OCI-LY7 (cell line): ENCODE measurements at regions not wholly inside any gene's neighbourhood (a gene's known extent, or its start where the extent isn't known, plus 50 kb on each side); places are given as distances from the start of the nearest gene placed in this dataset.

Experiments used
- BruUV-seq: library from RNA; stranded (reverse); fragments of 400-500 nt; replicated peaks from 2 replicates; lab custom pipeline; 2021; lab: Mats Ljungman, UMichigan
- CTCF ChIA-PET: fragments of 300-600 bp; sonication (Branson Sonifier 250); formaldehyde crosslinking; loops from one replicate; lab custom pipeline; 2022; ENCODE audit warnings: antibody characterized with exemption; ENCODE audit not compliant: unreplicated experiment; lab: Charles Lee
- POLR2A ChIA-PET: fragments of 300-600 bp; sonication (Branson Sonifier 250); formaldehyde crosslinking; loops from one replicate; lab custom pipeline; 2022; ENCODE audit warnings: antibody characterized with exemption; lab: Charles Lee
- DNase-seq: peaks from one replicate; pipeline ENCODE4 v3.0.0-alpha.2; 2015; ENCODE audit warnings: low spot score
- H2AFZ ChIP-seq: fragments of 200-600 bp; sonication (generic), shearing (Covaris generic); 2 replicates; pipeline ENCODE4 v1.6.1; 2014; ENCODE audit warnings: mild to moderate bottlenecking, antibody characterized with exemption, low read length, moderate library complexity
- H3K27ac ChIP-seq: fragments of 200-600 bp; sonication (generic); 2 replicates; pipeline ENCODE4 v1.5.1; 2014; ENCODE audit warnings: mixed run types, low read depth, mild to moderate bottlenecking, moderate library complexity, low read length, inconsistent platforms; ENCODE audit not compliant: poor library complexity, severe bottlenecking
- H3K36me3 ChIP-seq: fragments of 200-600 bp; sonication (generic); 2 replicates; pipeline ENCODE4 v1.6.1; 2014; ENCODE audit warnings: mild to moderate bottlenecking, antibody characterized with exemption, low read length, moderate library complexity, mixed read lengths; ENCODE audit not compliant: insufficient read depth
- H3K4me1 ChIP-seq: fragments of 200-600 bp; sonication (generic); 2 replicates; pipeline ENCODE4 v1.5.1; 2014; ENCODE audit warnings: mild to moderate bottlenecking, low read length; ENCODE audit not compliant: insufficient read depth, poor library complexity, severe bottlenecking
- H3K4me2 ChIP-seq: fragments of 200-600 bp; sonication (generic); 2 replicates; pipeline ENCODE4 v1.6.1; 2014; ENCODE audit warnings: mild to moderate bottlenecking, low read length
- H3K4me3 ChIP-seq: fragments of 200-600 bp; sonication (generic); 2 replicates; pipeline ENCODE4 v1.5.1; 2014; ENCODE audit warnings: mild to moderate bottlenecking, low read depth, low read length; ENCODE audit not compliant: poor library complexity, severe bottlenecking
- H3K79me2 ChIP-seq: fragments of 200-600 bp; sonication (generic); 2 replicates; pipeline ENCODE4 v1.6.1; 2016; ENCODE audit warnings: low read depth, mild to moderate bottlenecking, low read length, moderate library complexity, mixed read lengths; ENCODE audit not compliant: insufficient read depth
- H3K9me2 ChIP-seq: fragments of 200-600 bp; sonication (generic); 2 replicates; pipeline ENCODE4 v1.6.1; 2016; ENCODE audit warnings: mild to moderate bottlenecking, low read length, mixed read lengths; ENCODE audit not compliant: insufficient read depth
- H3K9me3 ChIP-seq: fragments of 200-600 bp; sonication (generic); 2 replicates; pipeline ENCODE4 v1.6.1; 2014; ENCODE audit warnings: mild to moderate bottlenecking, mixed run types, low read length, mixed read lengths
- H4K20me1 ChIP-seq: fragments of 200-600 bp; sonication (generic); 2 replicates; pipeline ENCODE4 v1.6.1; 2014; ENCODE audit warnings: mild to moderate bottlenecking, antibody characterized with exemption, low read length, moderate library complexity, mixed read lengths; ENCODE audit not compliant: insufficient read depth
- EZH2phosphoT487 ChIP-seq: fragments of 200-600 bp; sonication (generic); IDR thresholded peaks from 2 replicates; pipeline ENCODE4 v1.6.1; 2018; ENCODE audit warnings: low read depth, borderline replicate concordance, mild to moderate bottlenecking, mixed run types, antibody characterized with exemption, low read length, moderate library complexity, mixed read lengths
- intact Hi-C: fragments of 100-400 bp; cut with micrococcal nuclease; formaldehyde crosslinking; loops from one replicate; pipeline ENCODE4 v1.10.0; 2022; ENCODE audit not compliant: unreplicated experiment
- TF ChIP-seq, protein P1 (sequence below): fragments of 200-600 bp; sonication (generic); conservative IDR thresholded peaks from 2 replicates; pipeline ENCODE4 v1.5.1; 2014; ENCODE audit warnings: mild to moderate bottlenecking, antibody characterized with exemption, low read length, moderate library complexity, mixed read lengths

GRCh38 chr10:62662486-62662885 lies 142.0 kb upstream of the ADO start:
- POLR2A ChIA-PET, result interaction anchor here (0.6 kb wide), 1 partner anchor 177 kb away, joined by 3 read pairs; no protein-coding TSS in a partner anchor

GRCh38 chr10:62665771-62666170 lies 138.7 kb upstream of the ADO start:
- CTCF ChIA-PET, result no interaction called here
- H4K20me1 ChIP-seq, result no peaks in the 10 kb centered on the region
- H3K9me3 ChIP-seq, result no peaks in the 10 kb centered on the region
- no peaks in the 10 kb centered on the region for H3K36me3 ChIP-seq
- H3K4me2 ChIP-seq, result no peak overlapping the region
- H3K27ac ChIP-seq, result no peak overlapping the region
- H2AFZ ChIP-seq, result no peak overlapping the region
- intact Hi-C loops, result no loop called here
- TF ChIP-seq, protein P1, sequence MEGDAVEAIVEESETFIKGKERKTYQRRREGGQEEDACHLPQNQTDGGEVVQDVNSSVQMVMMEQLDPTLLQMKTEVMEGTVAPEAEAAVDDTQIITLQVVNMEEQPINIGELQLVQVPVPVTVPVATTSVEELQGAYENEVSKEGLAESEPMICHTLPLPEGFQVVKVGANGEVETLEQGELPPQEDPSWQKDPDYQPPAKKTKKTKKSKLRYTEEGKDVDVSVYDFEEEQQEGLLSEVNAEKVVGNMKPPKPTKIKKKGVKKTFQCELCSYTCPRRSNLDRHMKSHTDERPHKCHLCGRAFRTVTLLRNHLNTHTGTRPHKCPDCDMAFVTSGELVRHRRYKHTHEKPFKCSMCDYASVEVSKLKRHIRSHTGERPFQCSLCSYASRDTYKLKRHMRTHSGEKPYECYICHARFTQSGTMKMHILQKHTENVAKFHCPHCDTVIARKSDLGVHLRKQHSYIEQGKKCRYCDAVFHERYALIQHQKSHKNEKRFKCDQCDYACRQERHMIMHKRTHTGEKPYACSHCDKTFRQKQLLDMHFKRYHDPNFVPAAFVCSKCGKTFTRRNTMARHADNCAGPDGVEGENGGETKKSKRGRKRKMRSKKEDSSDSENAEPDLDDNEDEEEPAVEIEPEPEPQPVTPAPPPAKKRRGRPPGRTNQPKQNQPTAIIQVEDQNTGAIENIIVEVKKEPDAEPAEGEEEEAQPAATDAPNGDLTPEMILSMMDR, result no peak
- no peak for TF ChIP-seq EZH2phosphoT487
- no peaks in the 10 kb centered on the region for H3K79me2 ChIP-seq
- DNase-seq, result no peak
- POLR2A ChIA-PET, result interaction anchor here (0.6 kb wide), 1 partner anchor 846 kb away, joined by 5 read pairs; no protein-coding TSS in a partner anchor
- no peaks in the 10 kb centered on the region for H3K9me2 ChIP-seq
- BruUV-seq, result no TSS peak
- no peaks in the 10 kb centered on the region for H3K4me1 ChIP-seq
- no peak overlapping the region for H3K4me3 ChIP-seq

More at GRCh38 chr10:62662486-62662885, 142.0 kb upstream of the ADO start:
- no peaks in the 10 kb centered on the region for H3K9me2 ChIP-seq
- H3K36me3 ChIP-seq, result no peaks in the 10 kb centered on the region
- intact Hi-C loops, result no loop called here
- no peak overlapping the region for H3K4me2 ChIP-seq
- TF ChIP-seq, protein P1, result no peak
- TF ChIP-seq EZH2phosphoT487, result no peak
- no peaks in the 10 kb centered on the region for H3K4me1 ChIP-seq
- H3K9me3 ChIP-seq, result no peaks in the 10 kb centered on the region
- no peak overlapping the region for H3K4me3 ChIP-seq
- no peak overlapping the region for H2AFZ ChIP-seq
- H4K20me1 ChIP-seq, result no peaks in the 10 kb centered on the region
- BruUV-seq, result no TSS peak
- CTCF ChIA-PET, result no interaction called here
- no peaks in the 10 kb centered on the region for H3K79me2 ChIP-seq
- no peak for DNase-seq
- no peak overlapping the region for H3K27ac ChIP-seq

DNA sequence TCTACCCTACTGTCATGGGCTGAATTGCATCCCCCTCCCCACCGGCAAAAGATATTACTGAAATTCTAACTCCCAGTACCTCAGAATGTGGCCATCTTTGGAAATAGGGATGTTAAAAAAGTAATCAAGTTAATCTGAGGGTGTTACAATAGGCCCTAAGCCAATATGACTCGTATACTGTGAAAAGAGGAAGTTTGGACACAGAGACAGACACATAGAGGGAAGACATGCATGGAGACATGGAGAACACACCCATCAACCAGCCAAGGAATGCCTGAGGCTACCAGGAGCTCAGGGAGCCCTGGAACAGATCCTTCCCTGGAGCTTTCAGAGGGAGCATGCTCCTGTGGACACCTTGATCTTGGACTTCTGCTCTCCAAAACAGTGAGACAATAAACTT lies 138.2 kb upstream of the ADO start:
- H3K27ac ChIP-seq, result no peak overlapping the region
- ChIA-PET CTCF (no interaction called here), POLR2A (no interaction called here)
- no peaks in the 10 kb centered on the region for H3K79me2 ChIP-seq
- no peaks in the 10 kb centered on the region for H3K36me3 ChIP-seq
- H3K4me1 ChIP-seq, result no peaks in the 10 kb centered on the region
- no peaks in the 10 kb centered on the region for H3K9me2 ChIP-seq
- H4K20me1 ChIP-seq, result no peaks in the 10 kb centered on the region
- no peak overlapping the region for H2AFZ ChIP-seq
- intact Hi-C loops, result no loop called here
- H3K9me3 ChIP-seq, result no peaks in the 10 kb centered on the region
- TF ChIP-seq EZH2phosphoT487, result no peak
- TF ChIP-seq, protein P1, result no peak
- DNase-seq, result no peak
- BruUV-seq, result no TSS peak
- H3K4me2 ChIP-seq, result no peak overlapping the region
- no peak overlapping the region for H3K4me3 ChIP-seq
